ENCODE measurements at regions not wholly inside any gene's neighbourhood (a gene's known extent, or its start where the extent isn't known, plus 50 kb on each side); places are given as distances from the start of the nearest gene placed in this dataset.

DNA sequence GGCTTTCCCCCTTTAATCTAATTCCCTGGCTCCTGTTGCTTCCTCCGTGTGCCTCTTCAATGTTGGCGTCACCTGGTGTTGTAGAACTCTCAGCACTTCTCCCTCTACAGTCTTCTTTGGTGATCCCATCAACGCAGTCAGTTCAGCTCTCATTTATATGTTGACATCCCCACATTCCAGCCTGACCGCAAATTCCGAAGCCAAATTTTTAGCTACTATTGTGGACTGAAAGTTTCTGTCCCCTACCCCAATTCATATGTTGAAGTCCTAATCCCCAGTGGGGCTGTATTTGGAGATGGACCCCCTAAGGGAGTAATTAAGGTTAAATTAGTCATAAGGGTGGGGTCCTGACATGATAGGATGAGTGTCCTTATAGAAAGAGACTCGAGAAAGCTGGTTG is 210.6 kb upstream of the ADAMTSL1 start:
- TF ChIP-seq, protein P1, sequence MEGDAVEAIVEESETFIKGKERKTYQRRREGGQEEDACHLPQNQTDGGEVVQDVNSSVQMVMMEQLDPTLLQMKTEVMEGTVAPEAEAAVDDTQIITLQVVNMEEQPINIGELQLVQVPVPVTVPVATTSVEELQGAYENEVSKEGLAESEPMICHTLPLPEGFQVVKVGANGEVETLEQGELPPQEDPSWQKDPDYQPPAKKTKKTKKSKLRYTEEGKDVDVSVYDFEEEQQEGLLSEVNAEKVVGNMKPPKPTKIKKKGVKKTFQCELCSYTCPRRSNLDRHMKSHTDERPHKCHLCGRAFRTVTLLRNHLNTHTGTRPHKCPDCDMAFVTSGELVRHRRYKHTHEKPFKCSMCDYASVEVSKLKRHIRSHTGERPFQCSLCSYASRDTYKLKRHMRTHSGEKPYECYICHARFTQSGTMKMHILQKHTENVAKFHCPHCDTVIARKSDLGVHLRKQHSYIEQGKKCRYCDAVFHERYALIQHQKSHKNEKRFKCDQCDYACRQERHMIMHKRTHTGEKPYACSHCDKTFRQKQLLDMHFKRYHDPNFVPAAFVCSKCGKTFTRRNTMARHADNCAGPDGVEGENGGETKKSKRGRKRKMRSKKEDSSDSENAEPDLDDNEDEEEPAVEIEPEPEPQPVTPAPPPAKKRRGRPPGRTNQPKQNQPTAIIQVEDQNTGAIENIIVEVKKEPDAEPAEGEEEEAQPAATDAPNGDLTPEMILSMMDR (conservative IDR thresholded peaks at IDR 0.05 in 1 of 2, IDR thresholded peaks at IDR 0.05 in 1 of 2; ENCODE audit: low read depth in 1 of 2, low read length in 2 of 2), result no peak
- TF ChIP-seq EZH2 (IDR thresholded peaks at IDR 0.05; ENCODE audit: low read length, missing control alignments), result no peak
